Femur (tissue), 1 donor: ENCODE measurements at regions not wholly inside any gene's neighbourhood (a gene's known extent, or its start where the extent isn't known, plus 50 kb on each side); places are given as distances from the start of the nearest gene placed in this dataset.

Experiments
- DNase-seq: peaks from one replicate; pipeline ENCODE4 v3.0.0-alpha.2; 2017

DNA sequence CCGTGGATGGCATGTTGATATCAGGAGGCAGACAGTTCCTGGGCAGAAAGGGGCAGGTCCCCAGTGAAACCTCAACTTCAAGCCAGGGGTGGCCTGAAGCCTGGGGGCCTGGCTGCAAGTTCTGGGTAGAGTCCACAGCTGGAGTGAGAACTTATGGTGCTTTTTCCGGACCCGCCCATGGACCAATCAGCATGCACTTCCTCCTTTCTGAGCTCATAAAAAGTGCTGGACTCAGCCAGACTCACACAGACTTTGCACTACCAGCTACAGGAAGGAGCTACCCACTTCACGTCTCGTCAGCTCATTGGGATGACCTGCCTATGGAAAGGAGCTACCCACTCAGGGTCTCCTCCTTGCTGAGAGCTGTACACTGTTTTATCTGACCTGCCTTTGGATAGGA, 183.1 kb upstream of the MC4R start:
- no peak for DNase-seq

DNA sequence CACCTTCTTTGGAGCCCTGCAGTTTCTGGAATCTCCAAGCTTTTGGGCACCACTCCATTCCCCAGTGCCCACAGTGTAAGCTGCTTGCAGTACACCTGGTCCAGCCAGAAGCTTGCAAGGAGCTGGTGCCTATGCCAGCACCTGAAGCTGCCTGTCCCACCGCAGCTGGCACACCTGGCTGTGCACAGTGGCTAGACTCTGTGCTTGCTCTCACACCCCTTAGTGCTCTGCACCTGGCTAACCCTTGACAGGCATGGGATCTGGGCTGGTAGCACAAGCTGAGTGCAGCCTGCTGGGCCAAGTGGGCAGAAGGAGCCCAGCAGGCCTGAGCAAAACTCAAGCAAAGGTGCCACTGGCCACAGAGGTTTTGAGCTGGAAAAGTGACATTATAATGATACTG, 183.8 kb upstream of the MC4R start:
- no peak for DNase-seq

GRCh38 chr18:60560071-60560470, 187.5 kb upstream of the MC4R start:
- DNase-seq = no peak

- no peak for DNase-seq
These were observed 190.5 kb upstream of the MC4R start for GRCh38 chr18:60563082-60563481.

- no peak for DNase-seq
These were observed 195.6 kb upstream of the MC4R start for GRCh38 chr18:60568220-60568619.

DNA sequence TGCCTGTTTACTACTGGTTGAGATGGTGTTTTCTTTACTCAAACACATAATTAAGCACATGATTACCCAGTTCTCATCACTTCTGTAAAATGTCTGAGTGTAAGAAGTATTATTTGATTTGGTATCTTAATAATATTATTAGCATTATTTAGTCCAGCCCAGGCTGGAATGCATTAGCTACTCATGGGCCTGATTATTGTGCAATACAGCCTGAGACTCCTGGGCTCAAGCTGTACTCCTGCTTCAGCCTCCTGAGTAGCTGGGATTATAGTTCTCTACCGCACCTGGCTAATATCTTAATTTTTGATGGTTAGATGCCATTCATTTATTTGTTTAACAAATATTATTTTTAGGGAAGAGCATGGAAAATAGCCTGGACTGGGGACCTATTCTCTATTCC, 197.6 kb upstream of the MC4R start:
- no peak for DNase-seq

DNA sequence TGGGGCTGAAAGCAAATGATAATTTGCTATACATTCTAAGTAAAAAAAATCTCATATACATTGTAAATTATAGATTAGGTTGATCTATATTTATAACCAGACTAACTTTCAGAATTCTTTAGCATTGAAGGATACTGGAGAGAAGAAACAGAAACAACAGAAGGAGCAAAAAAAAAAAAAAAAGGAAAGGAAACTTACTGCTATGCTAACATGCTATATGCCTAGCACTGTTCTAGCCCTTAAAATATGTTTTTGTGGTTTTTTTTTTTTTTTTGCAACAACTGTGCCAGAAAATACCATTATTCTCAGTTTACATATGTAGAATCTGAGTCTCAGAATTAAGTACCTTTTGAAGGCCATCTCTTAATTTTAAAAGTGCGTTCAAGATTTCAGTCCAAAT, 204.9 kb upstream of the MC4R start:
- DNase-seq = no peak

GRCh38 chr18:60585670-60586069, 213.1 kb upstream of the MC4R start:
- DNase-seq = no peak

DNA sequence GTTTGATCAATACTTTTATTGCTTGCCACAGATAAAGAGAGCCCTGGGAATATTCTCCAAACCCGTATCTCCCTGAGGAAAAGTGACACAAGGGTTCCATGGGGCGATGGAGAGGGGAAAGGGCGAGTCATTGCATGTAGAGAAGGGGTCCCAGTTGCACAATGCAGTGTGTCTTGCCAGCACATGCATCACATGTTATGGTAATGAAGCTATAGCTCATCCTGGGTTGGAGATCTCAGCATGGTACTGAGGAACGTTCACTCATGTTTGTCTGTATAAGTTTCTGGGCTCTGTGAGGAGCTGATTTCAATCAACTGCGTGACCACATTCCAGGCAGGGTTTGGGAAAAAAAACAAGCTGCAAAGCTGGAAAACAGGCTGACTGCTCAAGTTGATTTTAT, 220.7 kb upstream of the MC4R start:
- no peak for DNase-seq

DNA sequence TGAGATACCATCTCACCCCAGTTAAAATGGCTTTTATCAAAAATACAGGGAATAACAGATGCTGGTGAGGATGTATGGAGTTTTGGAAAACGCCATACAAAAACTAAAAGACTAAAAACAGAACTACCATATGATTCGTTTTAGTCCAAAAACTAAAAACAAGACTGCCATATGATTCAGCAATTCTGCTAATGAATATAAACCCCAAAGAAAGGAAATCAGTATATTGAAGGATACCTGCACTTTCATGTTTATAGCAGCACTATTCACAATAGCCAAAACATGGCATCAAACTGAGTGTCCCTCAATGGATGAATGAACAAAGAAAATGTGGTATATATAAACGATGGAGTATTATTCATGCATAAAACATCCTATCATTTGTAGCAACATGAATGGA, 224.4 kb upstream of the MC4R start:
- no peak for DNase-seq

- DNase-seq = no peak
These were observed 226.7 kb upstream of the MC4R start for GRCh38 chr18:60599267-60599666.

GRCh38 chr18:60599995-60600394, 227.4 kb upstream of the MC4R start:
- DNase-seq = no peak

DNA sequence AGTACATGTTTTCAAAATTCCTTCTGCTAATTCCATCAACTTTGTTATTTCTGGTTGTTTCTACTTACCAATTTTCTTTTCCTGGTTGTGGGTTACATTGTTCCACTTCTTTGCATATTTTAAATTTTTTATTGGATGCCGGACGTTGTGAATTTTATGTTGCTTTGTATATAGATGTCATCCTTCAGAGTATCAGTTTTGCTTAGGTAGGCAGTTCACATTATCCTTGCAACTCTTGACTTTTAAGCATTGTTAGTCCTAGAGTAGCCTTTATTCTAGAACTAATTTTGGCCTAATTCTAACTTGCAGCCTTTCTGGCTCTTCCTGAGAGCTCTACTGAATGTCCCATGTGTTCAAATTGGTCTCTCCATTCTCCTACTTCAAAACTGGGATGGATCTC, 228.7 kb upstream of the MC4R start:
- DNase-seq = no peak

GRCh38 chr18:60623331-60623730, 250.8 kb upstream of the MC4R start:
- no peak for DNase-seq

- no peak for DNase-seq
These were observed 251.6 kb upstream of the MC4R start for GRCh38 chr18:60624207-60624606.

DNA sequence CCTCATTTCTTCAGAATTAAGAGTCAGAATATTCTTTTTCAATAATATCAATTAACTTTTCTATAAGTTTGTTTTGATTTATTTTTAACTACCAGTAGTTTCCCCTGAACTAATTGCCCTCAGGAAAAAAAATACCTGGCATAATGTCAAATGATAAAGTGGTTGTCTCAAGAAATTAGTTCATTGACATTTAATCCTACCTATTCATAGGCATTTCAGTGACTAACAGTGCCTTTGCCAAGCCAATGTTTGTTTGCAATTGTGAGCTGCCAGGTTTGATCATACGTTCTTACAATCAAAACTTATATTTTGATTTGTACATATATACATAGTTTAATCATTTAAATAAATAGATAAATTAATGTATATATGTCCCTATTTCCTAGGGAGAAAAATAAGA, 267.3 kb upstream of the MC4R start:
- no peak for DNase-seq

DNA sequence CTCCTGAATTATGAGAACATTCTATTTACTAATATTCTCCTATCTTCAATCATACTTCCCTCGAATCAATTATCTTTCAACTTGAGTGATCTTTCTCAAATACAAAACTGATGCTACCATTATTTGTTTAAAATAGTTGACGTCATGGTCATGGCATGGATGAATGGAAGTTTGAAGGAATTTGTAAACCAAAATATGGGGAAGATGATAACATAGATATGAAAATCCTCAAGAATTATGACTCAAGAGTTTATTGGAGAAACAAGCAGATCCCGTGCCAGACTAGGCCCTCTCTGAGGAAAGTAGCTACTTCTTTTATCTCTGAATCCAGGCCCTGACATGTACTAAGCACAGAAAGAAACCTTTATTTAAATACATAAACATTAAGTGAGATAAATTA, 270.4 kb upstream of the MC4R start:
- no peak for DNase-seq

DNA sequence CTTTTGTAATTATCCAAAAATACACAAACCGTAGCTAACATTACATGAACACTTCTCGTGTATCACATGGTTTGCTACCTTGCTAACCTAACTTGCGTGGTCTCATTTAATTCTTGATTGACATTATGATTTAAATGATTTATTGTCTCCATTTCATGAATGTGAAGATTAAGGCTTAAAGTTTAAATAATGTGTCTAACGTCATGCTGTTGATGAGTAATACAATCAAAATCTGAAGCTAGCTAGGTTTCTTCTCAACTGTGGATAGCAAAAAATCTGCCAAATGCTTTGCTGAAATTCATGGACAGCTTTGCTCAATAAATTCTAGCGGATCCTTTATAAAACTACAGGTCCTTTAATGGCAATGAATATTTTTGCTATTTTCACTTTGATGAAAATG, 274.1 kb upstream of the MC4R start:
- DNase-seq = no peak

GRCh38 chr18:60649107-60649506, 276.5 kb upstream of the MC4R start:
- no peak for DNase-seq

DNA sequence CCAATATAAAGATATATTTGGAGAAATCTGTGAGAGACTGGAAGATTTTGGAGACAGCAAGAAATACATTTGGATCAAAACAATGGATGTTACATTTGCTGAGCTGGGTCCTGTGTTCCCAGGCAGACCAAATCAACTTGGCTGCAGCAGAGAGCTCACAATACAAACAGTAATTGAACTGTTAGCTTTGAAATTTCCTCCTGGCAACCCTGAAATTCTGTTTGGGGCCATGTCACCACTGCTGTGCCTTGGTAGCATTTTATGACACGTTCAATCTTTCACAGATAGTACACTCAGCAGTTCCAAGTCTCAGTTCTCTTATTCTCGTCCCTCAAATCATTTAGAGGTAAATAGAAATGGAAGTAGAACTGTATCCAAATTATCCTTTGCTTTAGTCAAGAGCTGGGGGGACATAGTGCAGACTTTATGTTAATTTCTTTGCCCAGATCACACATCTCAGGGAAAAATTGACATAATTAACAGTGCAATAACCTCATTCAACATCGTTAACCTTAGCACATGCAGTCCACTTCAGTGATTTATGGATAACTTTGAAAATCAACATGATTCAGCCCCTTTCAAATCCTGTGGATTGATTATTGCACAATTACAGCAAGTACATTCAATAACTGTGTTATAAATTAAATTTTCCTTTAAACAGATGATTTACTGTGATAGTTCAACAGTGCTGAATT, 277.4 kb upstream of the MC4R start:
- no peak for DNase-seq

DNA sequence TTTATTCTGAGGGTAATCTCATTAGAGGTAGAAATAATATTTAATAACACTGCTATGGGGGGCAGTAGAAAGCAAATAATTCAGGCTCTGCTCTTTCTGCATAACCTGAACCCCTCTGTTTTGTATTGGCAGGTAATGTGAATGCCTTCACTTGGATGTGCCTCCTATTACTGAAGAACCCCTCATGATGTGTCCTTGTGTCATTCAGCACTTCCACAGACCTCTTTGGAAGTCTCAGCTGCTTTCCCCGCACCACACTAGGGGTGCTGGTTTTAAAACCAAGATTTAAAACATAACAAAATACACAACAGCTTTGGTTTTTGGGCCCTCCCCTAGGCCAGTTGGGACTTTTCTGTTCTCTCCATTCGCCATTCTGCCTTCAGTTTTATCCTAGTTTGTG, 281.7 kb upstream of the MC4R start:
- DNase-seq = no peak

DNA sequence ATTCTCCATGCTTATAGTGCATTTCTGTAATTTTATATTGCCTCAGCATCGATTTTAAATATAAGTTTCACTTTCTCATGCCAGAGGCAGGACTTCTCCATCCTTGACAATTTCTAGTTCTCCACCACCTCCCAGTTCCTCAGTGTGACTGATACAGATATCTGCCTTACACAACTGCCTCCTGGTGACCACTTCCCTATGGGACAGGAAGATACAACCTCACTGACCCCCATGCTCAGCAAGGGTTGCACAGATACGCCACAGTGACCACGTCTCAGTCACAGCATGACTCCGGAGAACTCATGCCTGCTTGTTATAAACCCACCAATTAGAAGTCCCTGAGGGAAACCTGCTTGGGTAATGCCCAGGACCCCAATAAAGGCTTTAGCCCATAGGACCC, 284.0 kb upstream of the MC4R start:
- DNase-seq = no peak

DNA sequence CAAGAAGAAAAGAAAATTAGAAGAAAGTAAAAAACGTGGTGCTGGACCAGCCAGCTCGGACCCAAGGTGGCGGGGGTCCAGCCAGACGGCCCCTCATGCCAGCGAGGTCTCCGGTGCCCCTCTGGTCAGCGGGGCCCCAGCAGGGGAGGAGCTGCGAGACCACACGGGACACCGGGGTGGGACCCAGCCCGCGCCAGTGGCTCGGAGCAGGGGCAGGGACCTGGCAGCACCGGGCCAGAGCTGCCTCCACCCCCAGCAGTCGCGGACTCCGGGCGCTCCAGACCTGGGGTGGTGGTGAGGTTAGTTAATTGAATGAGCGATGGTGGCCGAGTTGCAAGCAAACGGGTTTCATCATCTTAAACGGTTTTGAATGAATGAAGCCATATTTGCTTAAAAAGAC, 289.9 kb upstream of the MC4R start:
- DNase-seq = no peak

GRCh38 chr18:60663060-60663989, 290.8 kb upstream of the MC4R start:
- no peak for DNase-seq

- DNase-seq = no peak
These were observed 292.2 kb upstream of the MC4R start for GRCh38 chr18:60664736-60665135.
